PC-3 (cell line): ENCODE measurements at regions not wholly inside any gene's neighbourhood (a gene's known extent, or its start where the extent isn't known, plus 50 kb on each side); places are given as distances from the start of the nearest gene placed in this dataset.

Source experiments
- CTCF ChIP-seq: fragments of 300-600 bp; sonication (generic); conservative IDR thresholded peaks from 2 replicates; pipeline ENCODE4 v1.5.1; 2017; ENCODE audit warnings: antibody characterized with exemption, low read depth, mild to moderate bottlenecking, low read length
- EZH2 ChIP-seq: fragments of 300-600 bp; sonication (generic); IDR thresholded peaks from one replicate; pipeline ENCODE4 v1.6.1; 2017; ENCODE audit warnings: antibody characterized with exemption, mild to moderate bottlenecking, low read length; ENCODE audit not compliant: unreplicated experiment
- EZH2phosphoT487 ChIP-seq: fragments of 300-600 bp; sonication (generic); IDR thresholded peaks from 2 replicates; pipeline ENCODE4 v1.6.1; 2018; ENCODE audit warnings: mild to moderate bottlenecking, antibody characterized with exemption, low read length, borderline replicate concordance

GRCh38 chr3:81154611-81155143 lies 606.8 kb downstream of the GBE1 start:
- TF ChIP-seq CTCF, result no peak
- TF ChIP-seq EZH2, result no peak
- TF ChIP-seq EZH2phosphoT487, result no peak
